NCI-H1694 treated with DMSO at 0.1 percent for 48 hours (cell line): ENCODE measurements at regions not wholly inside any gene's neighbourhood (a gene's known extent, or its start where the extent isn't known, plus 50 kb on each side); places are given as distances from the start of the nearest gene placed in this dataset.

Experiments
- DNase-seq: peaks from one replicate; lab custom pipeline; 2025; lab: John Stamatoyannopoulos, UW

- no peak for DNase-seq
Measured at GRCh38 chr18:38930881-38931753, 1365.5 kb upstream of the CELF4 start.

- DNase-seq = no peak
Measured at GRCh38 chr18:38923540-38923939, 1357.9 kb upstream of the CELF4 start.

GRCh38 chr18:38923126-38923525 is 1357.5 kb upstream of the CELF4 start:
- DNase-seq = no peak

- DNase-seq = no peak
Measured at GRCh38 chr18:38909972-38910371, 1344.4 kb upstream of the CELF4 start.

GRCh38 chr18:38902796-38903195 is 1337.2 kb upstream of the CELF4 start:
- DNase-seq = no peak

- DNase-seq = no peak
Measured at GRCh38 chr18:38900445-38900844, 1334.8 kb upstream of the CELF4 start.

- DNase-seq = no peak
Measured at GRCh38 chr18:38900031-38900430, 1334.4 kb upstream of the CELF4 start.

GRCh38 chr18:38899252-38899651 is 1333.7 kb upstream of the CELF4 start:
- DNase-seq = no peak

- no peak for DNase-seq
Measured at GRCh38 chr18:38898167-38898566, 1332.6 kb upstream of the CELF4 start.

- no peak for DNase-seq
Measured at GRCh38 chr18:38895560-38895959, 1330.0 kb upstream of the CELF4 start.

GRCh38 chr18:38887671-38888020 is 1322.0 kb upstream of the CELF4 start:
- DNase-seq = no peak

- no peak for DNase-seq
Measured at GRCh38 chr18:38886861-38887670, 1321.5 kb upstream of the CELF4 start.

GRCh38 chr18:38886235-38886634 is 1320.6 kb upstream of the CELF4 start:
- DNase-seq = no peak

GRCh38 chr18:38884050-38884449 is 1318.5 kb upstream of the CELF4 start:
- DNase-seq = no peak

GRCh38 chr18:38883111-38883510 is 1317.5 kb upstream of the CELF4 start:
- DNase-seq = no peak

GRCh38 chr18:38879871-38880270 is 1314.3 kb upstream of the CELF4 start:
- no peak for DNase-seq

GRCh38 chr18:38872342-38872741 is 1306.7 kb upstream of the CELF4 start:
- DNase-seq = no peak

GRCh38 chr18:38868757-38869156 is 1303.2 kb upstream of the CELF4 start:
- DNase-seq = no peak

- no peak for DNase-seq
Measured at GRCh38 chr18:38867680-38868079, 1302.1 kb upstream of the CELF4 start.

- no peak for DNase-seq
Measured at GRCh38 chr18:38851526-38851925, 1285.9 kb upstream of the CELF4 start.

GRCh38 chr18:38847326-38847725 is 1281.7 kb upstream of the CELF4 start:
- DNase-seq = no peak

GRCh38 chr18:38843291-38843690 is 1277.7 kb upstream of the CELF4 start:
- DNase-seq = no peak

- DNase-seq = no peak
Measured at GRCh38 chr18:38826247-38826646, 1260.6 kb upstream of the CELF4 start.
